Activated naive CD4-positive, alpha-beta T cell (primary cell): ENCODE measurements at regions not wholly inside any gene's neighbourhood (a gene's known extent, or its start where the extent isn't known, plus 50 kb on each side); places are given as distances from the start of the nearest gene placed in this dataset.
"Not testable (repeated sequence)": the region's sequence is repeated elsewhere in the genome, so short reads cannot be mapped to it uniquely, and the experiment has no call there.

Experiments
- DNase-seq, 4 experiments: peaks; one replicate each; lab custom pipeline; 2025; lab: John Stamatoyannopoulos, UW

DNA sequence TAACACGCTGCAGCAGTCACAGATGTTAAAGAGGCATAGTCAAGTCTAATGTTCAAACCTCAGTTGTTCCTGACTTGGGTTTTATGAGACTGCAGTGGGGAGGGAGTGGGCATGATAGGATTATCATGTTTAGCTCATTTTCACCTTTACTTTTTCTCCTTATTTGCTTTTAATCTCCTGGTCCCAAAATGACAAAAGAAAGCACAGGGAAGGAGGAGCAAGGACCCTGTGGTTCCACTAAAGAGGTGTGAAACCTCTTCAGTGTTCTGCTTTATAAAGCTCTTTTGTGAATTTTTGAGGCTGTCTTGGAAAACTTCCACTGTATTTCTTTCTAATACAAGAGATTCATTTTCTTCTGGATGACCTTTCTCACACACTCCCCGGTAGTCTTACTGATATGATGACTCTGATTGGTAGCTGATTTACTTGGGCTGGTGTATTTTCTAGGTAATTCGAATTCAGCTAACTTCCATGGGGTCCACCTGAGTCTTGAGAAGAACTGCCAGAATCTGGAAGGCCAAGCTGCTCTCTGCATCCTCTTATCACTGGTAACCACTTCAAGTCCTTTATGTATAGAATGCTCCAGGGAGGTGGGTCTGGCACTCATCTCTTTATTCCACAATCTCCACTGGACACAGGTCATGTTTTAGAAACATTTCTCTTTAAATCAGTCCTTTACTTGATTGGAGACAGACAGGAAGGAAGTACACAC, 1364.4 kb upstream of the CDH9 start:
- no peak for DNase-seq

DNA sequence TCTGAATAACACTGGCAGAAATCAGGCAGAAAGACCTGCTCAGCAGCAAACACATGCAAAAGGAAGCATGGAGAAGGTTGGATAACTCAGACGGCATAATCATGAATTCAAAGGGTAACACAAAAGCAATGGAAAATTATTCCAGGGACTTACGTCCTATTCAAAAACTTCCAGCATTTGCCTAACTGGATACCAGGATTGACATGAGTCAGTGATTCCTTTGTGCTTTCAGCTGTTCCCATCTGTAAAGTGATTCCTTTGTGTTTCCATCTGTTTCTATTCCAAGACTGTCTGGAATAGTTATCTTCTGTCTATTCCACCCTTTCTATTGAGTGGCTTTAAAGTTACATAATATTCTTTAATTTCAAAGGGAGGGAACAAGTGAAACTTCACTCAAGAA, 1361.7 kb upstream of the CDH9 start:
- no peak for DNase-seq

DNA sequence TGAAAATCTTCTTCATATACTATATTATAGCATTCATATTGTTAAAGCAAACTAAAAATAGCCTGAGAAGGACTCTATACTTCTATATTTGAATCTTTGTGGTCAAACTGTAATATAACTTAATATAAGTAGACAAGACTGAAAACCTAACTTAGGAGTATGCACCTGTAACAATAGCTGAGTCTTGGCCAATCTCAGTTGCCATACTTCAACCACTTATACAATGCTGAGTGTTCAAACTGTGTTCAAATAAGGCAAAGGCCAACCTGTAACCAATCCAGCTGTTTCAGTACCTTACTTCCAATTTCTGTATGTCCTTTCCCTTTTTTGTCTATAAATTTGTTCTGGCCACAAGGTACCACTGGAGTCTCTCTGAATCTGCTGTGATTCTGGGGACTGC, 1360.8 kb upstream of the CDH9 start:
- no peak for DNase-seq

DNA sequence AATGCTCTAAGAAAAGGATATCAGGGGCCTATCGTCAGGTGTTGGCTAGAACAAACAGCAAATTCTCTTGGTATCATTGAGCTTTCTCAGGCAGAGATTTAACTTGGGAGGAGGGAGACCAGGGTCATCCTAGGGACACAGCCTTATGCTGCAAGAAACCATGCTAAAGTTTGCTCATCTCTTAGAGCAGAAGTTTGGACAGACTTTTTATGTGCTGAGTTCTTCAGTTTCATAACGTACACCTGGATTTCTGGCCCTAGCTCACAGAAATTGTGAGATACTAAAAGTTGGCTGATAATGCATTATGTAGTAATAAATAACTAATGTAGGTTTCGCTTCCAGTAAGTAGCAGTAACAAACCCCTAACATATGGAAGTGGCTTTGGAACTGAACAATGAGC, 1359.8 kb upstream of the CDH9 start:
- DNase-seq, result no peak

GRCh38 chr5:28397502-28397941, 1359.1 kb upstream of the CDH9 start:
- DNase-seq, result no peak

GRCh38 chr5:28391277-28391676, 1352.9 kb upstream of the CDH9 start:
- DNase-seq, result no peak

- no peak for DNase-seq
Measured at GRCh38 chr5:28390341-28390740, 1352.0 kb upstream of the CDH9 start.

- DNase-seq, result not testable (repeated sequence)
Measured at GRCh38 chr5:28389727-28390126, 1351.3 kb upstream of the CDH9 start.

DNA sequence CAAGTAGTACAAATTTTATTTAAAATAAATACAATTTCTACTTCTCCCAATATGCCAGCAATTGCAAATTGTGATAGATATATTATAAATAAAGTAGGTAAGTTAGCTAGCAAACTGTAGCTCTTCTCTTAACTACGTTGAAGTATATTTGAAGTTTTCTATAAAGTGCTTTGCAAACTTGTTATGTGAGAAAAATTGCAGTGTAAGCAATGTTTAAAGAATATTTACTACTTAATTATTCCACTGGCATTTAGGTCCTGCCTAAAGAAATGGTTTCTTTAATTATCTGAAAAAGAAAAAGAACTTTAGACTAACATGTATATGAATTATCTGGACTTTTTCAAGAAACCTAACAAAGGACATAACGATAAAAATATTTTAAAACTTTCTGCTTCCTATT, 1350.0 kb upstream of the CDH9 start:
- DNase-seq, result no peak

DNA sequence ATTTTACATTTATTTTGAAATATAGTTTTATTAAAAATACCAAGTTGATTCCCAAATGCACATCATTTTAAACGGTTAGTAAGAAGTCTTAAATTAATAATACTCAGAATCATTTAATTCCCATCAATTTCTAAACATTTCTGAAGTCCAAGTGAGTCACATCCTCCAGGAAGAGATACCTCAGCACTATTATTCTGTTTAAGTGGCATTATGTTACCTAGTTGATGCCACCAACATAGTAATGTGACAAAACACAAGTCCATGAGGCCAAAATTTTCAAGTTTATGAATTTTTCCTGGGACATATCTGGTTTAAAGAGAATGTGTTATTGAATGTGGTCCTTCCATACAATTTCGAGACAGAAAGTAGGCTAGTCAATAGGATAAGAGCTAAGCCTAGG, 1348.3 kb upstream of the CDH9 start:
- DNase-seq, result no peak

GRCh38 chr5:28380167-28380566, 1341.8 kb upstream of the CDH9 start:
- DNase-seq, result no peak

DNA sequence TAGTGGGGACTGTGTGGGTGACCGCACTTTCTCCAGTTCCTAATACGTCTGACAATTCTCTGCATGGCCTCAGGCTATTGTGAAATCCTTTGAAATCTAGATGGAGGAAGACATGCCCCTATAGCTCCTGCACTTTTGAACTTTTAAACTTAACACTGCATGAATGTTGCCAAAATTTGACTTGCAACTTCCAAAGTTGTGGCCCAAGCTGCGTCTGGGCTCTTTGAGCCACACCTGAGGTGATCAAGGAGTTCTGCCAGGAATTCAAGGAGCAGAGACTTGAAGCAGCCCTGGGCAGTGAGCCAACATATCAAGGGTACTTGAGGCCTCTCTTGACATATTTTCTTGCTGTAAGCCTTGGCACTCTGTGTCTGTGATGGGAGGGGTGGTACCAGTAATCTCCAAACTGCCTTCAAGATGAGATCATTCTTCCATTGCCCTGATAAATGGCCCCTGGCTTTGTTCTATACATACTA, 1336.1 kb upstream of the CDH9 start:
- no peak for DNase-seq

GRCh38 chr5:28370896-28371295, 1332.5 kb upstream of the CDH9 start:
- no peak for DNase-seq

- no peak for DNase-seq
Measured at GRCh38 chr5:28369418-28369817, 1331.0 kb upstream of the CDH9 start.

GRCh38 chr5:28355831-28356230, 1317.4 kb upstream of the CDH9 start:
- no peak for DNase-seq

GRCh38 chr5:28346696-28347095, 1308.3 kb upstream of the CDH9 start:
- DNase-seq, result no peak

- DNase-seq, result no peak
Measured at GRCh38 chr5:28344836-28345433, 1306.5 kb upstream of the CDH9 start.

DNA sequence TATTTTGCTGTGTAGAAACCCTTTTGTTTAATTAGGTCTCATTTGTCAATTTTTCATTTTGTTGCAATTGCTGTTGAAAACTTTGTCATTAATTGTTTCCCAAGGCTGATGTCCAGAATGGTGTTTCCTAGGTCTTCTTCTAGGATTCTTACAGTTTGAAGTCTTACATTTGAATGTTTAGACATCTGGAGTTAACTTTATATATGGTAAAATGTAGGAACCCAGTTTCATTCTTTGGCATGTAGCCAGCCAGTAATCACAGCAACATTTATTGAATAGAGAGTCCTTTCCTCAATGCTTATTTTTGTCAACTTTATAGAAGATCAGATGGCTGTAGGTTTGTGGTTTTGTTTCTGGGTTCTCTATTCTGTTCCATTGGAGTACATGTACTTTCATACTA, 1290.8 kb upstream of the CDH9 start:
- DNase-seq, result no peak

- DNase-seq, result no peak
Measured at GRCh38 chr5:28328681-28329080, 1290.3 kb upstream of the CDH9 start.

GRCh38 chr5:28324174-28324573, 1285.8 kb upstream of the CDH9 start:
- DNase-seq, result no peak

- DNase-seq, result no peak
Measured at GRCh38 chr5:28313953-28314352, 1275.6 kb upstream of the CDH9 start.

- no peak for DNase-seq
Measured at GRCh38 chr5:28313321-28313951, 1275.0 kb upstream of the CDH9 start.

DNA sequence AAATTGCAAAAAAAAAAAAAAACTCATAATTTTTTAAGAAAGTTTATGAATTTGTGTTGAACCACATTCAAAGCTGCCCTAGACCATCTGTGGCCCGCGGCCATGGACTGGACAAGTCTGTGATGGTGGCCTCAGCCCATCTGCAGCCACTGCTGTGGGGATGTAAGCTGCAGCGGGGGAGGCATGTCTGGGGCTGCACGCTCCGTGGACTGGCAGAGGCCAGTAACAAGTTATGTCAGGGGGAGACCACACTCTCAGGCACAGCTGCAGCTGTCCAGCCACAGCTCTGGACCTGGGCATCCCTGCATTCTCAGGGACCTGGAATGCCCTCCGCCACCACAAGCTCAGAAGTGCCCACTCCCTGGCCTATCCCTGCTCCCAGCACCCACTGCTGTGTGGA, 1272.3 kb upstream of the CDH9 start:
- DNase-seq, result no peak
